ENCODE measurements at regions not wholly inside any gene's neighbourhood (a gene's known extent, or its start where the extent isn't known, plus 50 kb on each side); places are given as distances from the start of the nearest gene placed in this dataset.

DNA sequence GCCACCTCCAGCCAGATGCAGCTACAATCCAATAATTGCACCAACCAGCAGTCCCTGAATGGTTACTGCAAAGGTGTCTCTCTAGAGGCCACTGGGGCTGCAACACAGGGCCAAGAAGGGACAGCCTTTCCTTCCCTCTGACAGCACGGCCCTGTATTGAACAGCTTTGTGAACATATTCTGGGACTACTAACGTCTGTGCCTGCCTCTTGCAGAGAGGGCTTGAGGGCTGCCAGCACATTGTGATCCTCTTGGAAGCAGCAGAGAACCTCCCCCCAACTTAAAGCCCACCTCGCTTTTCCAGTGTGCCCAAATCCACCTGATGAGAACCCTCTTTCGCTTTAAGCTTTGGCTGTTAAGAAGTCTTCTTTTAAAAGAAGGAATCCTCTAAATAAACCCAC is 415.9 kb downstream of the RPS24 start:
- TF ChIP-seq RAD21 (IDR thresholded peaks at IDR 0.05; ENCODE audit: low read depth) (no peak), EP300 (IDR thresholded peaks at IDR 0.05; ENCODE audit: borderline replicate concordance) (no peak), ZBTB7A (IDR thresholded peaks at IDR 0.05; ENCODE audit: low read depth) (no peak), FOXM1 (IDR thresholded peaks at IDR 0.05; ENCODE audit: borderline replicate concordance, low read depth) (no peak), TEAD4 (IDR thresholded peaks at IDR 0.05) (no peak), TAF1 (IDR thresholded peaks at IDR 0.05; ENCODE audit: low read depth) (no peak), EGR1 (IDR thresholded peaks at IDR 0.05) (no peak), CEBPB (IDR thresholded peaks at IDR 0.05) (no peak), YY1 (IDR thresholded peaks at IDR 0.05; ENCODE audit: low read depth) (no peak), NFIC (IDR thresholded peaks at IDR 0.05) (no peak), TCF12 (IDR thresholded peaks at IDR 0.05; ENCODE audit: low read depth) (no peak), CREB1 (IDR thresholded peaks at IDR 0.05; ENCODE audit: low read depth) (no peak)
- TF ChIP-seq, protein P1, sequence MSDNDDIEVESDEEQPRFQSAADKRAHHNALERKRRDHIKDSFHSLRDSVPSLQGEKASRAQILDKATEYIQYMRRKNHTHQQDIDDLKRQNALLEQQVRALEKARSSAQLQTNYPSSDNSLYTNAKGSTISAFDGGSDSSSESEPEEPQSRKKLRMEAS (IDR thresholded peaks at IDR 0.05) = no peak
- TF ChIP-seq, protein P2, sequence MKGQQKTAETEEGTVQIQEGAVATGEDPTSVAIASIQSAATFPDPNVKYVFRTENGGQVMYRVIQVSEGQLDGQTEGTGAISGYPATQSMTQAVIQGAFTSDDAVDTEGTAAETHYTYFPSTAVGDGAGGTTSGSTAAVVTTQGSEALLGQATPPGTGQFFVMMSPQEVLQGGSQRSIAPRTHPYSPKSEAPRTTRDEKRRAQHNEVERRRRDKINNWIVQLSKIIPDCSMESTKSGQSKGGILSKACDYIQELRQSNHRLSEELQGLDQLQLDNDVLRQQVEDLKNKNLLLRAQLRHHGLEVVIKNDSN (IDR thresholded peaks at IDR 0.05) = no peak

DNA sequence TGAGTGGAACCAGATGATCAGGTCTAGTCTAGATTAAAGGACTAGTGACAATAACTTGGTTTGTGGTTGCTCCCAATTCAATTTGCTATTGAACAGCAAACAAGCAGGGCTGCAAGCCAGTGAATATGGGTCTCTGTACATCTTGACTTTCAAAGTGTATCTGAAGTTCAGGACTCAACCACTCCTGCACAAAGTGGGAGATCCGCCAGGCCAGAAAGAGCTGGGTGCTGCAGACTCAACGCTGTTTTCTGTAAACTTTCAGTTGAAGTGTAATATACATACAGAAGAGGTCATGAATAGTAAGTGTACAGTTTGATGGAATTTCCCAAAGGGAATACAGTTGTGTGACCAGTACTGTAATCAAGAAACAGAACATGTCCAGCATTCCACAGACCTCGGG is 416.6 kb downstream of the RPS24 start:
- TF ChIP-seq, protein P3, sequence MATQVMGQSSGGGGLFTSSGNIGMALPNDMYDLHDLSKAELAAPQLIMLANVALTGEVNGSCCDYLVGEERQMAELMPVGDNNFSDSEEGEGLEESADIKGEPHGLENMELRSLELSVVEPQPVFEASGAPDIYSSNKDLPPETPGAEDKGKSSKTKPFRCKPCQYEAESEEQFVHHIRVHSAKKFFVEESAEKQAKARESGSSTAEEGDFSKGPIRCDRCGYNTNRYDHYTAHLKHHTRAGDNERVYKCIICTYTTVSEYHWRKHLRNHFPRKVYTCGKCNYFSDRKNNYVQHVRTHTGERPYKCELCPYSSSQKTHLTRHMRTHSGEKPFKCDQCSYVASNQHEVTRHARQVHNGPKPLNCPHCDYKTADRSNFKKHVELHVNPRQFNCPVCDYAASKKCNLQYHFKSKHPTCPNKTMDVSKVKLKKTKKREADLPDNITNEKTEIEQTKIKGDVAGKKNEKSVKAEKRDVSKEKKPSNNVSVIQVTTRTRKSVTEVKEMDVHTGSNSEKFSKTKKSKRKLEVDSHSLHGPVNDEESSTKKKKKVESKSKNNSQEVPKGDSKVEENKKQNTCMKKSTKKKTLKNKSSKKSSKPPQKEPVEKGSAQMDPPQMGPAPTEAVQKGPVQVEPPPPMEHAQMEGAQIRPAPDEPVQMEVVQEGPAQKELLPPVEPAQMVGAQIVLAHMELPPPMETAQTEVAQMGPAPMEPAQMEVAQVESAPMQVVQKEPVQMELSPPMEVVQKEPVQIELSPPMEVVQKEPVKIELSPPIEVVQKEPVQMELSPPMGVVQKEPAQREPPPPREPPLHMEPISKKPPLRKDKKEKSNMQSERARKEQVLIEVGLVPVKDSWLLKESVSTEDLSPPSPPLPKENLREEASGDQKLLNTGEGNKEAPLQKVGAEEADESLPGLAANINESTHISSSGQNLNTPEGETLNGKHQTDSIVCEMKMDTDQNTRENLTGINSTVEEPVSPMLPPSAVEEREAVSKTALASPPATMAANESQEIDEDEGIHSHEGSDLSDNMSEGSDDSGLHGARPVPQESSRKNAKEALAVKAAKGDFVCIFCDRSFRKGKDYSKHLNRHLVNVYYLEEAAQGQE (IDR thresholded peaks at IDR 0.05; ENCODE audit: low read depth) = no peak
- TF ChIP-seq ZBTB7A (IDR thresholded peaks at IDR 0.05; ENCODE audit: low read depth) (no peak), CREB1 (IDR thresholded peaks at IDR 0.05; ENCODE audit: low read depth) (no peak), EP300 (IDR thresholded peaks at IDR 0.05; ENCODE audit: borderline replicate concordance) (no peak), FOXM1 (IDR thresholded peaks at IDR 0.05; ENCODE audit: borderline replicate concordance, low read depth) (no peak), EGR1 (IDR thresholded peaks at IDR 0.05) (no peak), TAF1 (IDR thresholded peaks at IDR 0.05; ENCODE audit: low read depth) (no peak), RAD21 (IDR thresholded peaks at IDR 0.05; ENCODE audit: low read depth) (no peak), CEBPB (IDR thresholded peaks at IDR 0.05) (no peak), TEAD4 (IDR thresholded peaks at IDR 0.05) (no peak), TCF12 (IDR thresholded peaks at IDR 0.05; ENCODE audit: low read depth) (no peak), YY1 (IDR thresholded peaks at IDR 0.05; ENCODE audit: low read depth) (no peak), NFIC (IDR thresholded peaks at IDR 0.05) (no peak)
- TF ChIP-seq, protein P1 (IDR thresholded peaks at IDR 0.05) = no peak
- TF ChIP-seq, protein P2 (IDR thresholded peaks at IDR 0.05) = no peak

DNA sequence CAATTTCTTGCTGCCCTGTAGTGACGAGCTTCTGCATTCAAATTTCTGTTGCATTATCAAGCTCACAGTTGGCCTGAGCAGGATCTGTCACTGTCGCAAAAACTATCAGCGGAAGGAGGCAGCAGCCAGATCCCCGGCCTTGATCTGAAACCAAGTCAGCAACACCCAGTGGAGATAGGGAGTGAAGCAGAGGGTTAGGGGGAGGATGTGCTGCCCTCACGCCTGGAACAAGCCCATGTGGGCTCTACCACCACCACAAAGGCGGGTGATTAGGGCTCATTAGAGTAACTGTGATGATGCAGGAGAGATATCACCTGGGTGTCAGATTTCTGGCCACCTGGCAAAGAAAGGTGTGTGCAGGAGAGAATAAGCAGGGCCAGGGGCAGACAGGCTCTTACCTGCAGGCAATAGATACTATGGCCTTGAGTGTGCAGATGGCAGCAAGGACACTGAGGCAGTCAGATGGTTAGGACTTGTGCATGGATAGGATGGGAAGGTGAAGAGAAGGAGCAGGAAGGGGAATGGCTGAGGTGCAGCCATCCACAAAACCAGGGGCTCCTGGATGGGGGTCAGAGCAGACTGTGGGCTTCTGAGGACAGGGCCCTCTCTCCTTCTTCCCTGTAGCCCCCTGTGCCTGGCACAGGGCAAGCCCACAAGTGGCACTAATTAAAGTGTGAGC is 417.3 kb downstream of the RPS24 start:
- TF ChIP-seq ZBTB7A (IDR thresholded peaks at IDR 0.05; ENCODE audit: low read depth) = no peak
- TF ChIP-seq, protein P2 (IDR thresholded peaks at IDR 0.05) = no peak
- no peak for TF ChIP-seq YY1 (IDR thresholded peaks at IDR 0.05; ENCODE audit: low read depth)
- no peak for TF ChIP-seq TCF12 (IDR thresholded peaks at IDR 0.05; ENCODE audit: low read depth)
- no peak for TF ChIP-seq NFIC (IDR thresholded peaks at IDR 0.05)
- no peak for TF ChIP-seq EGR1 (IDR thresholded peaks at IDR 0.05)
- no peak for TF ChIP-seq EP300 (IDR thresholded peaks at IDR 0.05; ENCODE audit: borderline replicate concordance)
- TF ChIP-seq RAD21 (IDR thresholded peaks at IDR 0.05; ENCODE audit: low read depth) = no peak

DNA sequence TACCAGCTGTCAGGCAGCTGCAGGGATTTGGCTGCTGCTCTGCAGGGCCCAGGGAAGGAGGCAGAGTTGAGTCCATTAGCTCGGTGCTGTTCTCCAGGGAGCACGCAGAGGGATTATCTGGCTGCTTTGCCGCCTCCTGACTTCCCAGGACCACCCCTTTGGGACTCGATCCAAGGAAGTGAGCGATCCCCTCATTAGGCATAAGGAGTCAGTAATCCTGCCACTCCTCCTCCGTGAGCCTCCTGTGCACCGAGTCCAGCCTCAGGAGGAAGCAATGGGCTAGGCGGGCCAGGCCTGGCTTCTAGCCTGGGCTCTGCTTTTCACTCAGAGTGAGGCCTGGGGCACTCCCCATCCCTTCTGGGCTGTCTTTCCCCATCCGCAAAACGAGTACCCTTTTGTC is 417.9 kb downstream of the RPS24 start:
- TF ChIP-seq RAD21 (IDR thresholded peaks at IDR 0.05; ENCODE audit: low read depth) (no peak), NFIC (IDR thresholded peaks at IDR 0.05) (peak; percentile 21; the same call in 1 of the 2 replicates), CREB1 (IDR thresholded peaks at IDR 0.05; ENCODE audit: low read depth) (no peak), TCF12 (IDR thresholded peaks at IDR 0.05; ENCODE audit: low read depth) (no peak), TEAD4 (IDR thresholded peaks at IDR 0.05) (no peak)

DNA sequence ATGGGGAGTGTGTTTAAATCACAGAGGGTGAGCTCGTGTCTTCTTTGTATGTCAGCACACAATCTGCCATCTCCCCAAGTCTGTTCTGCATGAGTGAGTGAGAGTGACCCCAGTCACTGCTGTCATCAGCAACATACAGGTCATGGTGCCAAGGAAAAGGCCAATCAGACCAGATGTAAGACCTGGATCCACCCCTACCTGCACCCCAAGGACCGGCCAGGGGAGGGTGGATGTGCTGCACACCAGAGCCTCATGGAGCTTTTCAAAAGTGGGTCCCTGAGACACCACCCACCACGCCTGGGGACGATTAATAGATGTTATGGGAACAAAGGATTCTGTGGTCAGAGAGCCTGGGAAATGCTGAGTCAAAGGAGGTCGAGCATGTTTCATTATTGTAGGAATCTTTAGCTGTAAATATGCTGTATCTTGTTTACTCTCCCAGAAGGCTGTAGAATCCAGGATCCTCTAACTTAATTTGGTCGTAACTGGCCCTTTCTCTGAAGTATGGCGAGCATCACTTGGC is 420.5 kb downstream of the RPS24 start:
- no peak for TF ChIP-seq TEAD4 (IDR thresholded peaks at IDR 0.05)
- TF ChIP-seq ZBTB7A (IDR thresholded peaks at IDR 0.05; ENCODE audit: low read depth) = no peak
- TF ChIP-seq, protein P1 (IDR thresholded peaks at IDR 0.05) = no peak
- TF ChIP-seq EP300 (IDR thresholded peaks at IDR 0.05; ENCODE audit: borderline replicate concordance) = no peak
- TF ChIP-seq CREB1 (IDR thresholded peaks at IDR 0.05; ENCODE audit: low read depth) = no peak
- no peak for TF ChIP-seq YY1 (IDR thresholded peaks at IDR 0.05; ENCODE audit: low read depth)
- TF ChIP-seq CEBPB (IDR thresholded peaks at IDR 0.05) = no peak
- no peak for TF ChIP-seq RAD21 (IDR thresholded peaks at IDR 0.05; ENCODE audit: low read depth)
- TF ChIP-seq, protein P2 (IDR thresholded peaks at IDR 0.05) = no peak
- no peak for TF ChIP-seq FOXM1 (IDR thresholded peaks at IDR 0.05; ENCODE audit: borderline replicate concordance, low read depth)
- no peak for TF ChIP-seq EGR1 (IDR thresholded peaks at IDR 0.05)
- no peak for TF ChIP-seq TAF1 (IDR thresholded peaks at IDR 0.05; ENCODE audit: low read depth)
- no peak for TF ChIP-seq NFIC (IDR thresholded peaks at IDR 0.05)
- no peak for TF ChIP-seq TCF12 (IDR thresholded peaks at IDR 0.05; ENCODE audit: low read depth)
- TF ChIP-seq, protein P3 (IDR thresholded peaks at IDR 0.05; ENCODE audit: low read depth) = no peak

Data from Ishikawa (cell line).